Stimulated activated CD4-positive, alpha-beta T cell treated with anti-CD3 and anti-CD28 coated beads, TNF-alpha, amount 100 ng/mL, for 4 hours (primary cell): ENCODE measurements at regions not wholly inside any gene's neighbourhood (a gene's known extent, or its start where the extent isn't known, plus 50 kb on each side); places are given as distances from the start of the nearest gene placed in this dataset.
"Not testable (repeated sequence)": the region's sequence is repeated elsewhere in the genome, so short reads cannot be mapped to it uniquely, and the experiment has no call there.

Source experiments
- DNase-seq, 3 experiments: peaks; one replicate each; pipeline ENCODE4 v3.0.0-alpha.2; 2020; ENCODE audit warnings: low read depth in 3 of 3

GRCh38 chr1:70819785-70820184 lies 227.8 kb downstream of the PTGER3 start:
- no peak for DNase-seq

DNA sequence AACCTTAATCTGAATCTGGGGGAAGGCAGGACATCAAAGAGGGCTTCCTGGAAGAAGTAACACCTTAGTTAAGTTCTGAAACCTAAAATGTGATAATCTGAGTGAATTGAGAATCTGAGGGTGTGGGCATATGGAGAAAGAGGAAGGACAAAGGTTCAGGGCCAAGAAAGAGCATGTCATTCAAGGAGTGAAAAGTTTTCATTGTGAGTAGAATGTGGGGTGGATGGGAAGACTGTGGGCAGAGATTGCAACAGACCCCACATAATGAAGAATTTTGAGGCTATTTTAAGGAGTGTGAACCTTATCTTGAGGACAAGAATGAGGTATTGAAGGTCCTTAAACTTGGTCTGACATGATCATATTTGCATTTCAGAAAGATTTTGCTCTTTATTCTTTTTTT lies 227.2 kb downstream of the PTGER3 start:
- no peak for DNase-seq

DNA sequence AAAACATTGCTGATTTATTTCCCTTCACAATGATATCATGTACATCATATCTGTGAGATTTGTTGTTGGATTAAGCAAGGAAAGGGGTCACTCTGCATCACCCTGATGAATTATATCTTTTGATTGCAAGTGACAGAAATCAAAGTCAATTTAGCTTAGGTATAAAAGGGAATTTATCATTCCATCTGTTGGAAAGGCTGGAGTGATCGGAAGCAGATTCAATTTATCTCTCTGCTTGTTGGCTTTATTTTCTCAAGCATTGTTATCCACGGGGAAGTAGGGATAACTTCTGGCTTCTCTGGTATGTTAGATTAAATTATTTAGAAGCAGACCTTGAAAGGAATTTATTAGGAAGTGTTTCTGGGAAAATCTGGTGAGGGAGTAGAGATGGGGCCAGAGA lies 226.6 kb downstream of the PTGER3 start:
- DNase-seq: no peak

DNA sequence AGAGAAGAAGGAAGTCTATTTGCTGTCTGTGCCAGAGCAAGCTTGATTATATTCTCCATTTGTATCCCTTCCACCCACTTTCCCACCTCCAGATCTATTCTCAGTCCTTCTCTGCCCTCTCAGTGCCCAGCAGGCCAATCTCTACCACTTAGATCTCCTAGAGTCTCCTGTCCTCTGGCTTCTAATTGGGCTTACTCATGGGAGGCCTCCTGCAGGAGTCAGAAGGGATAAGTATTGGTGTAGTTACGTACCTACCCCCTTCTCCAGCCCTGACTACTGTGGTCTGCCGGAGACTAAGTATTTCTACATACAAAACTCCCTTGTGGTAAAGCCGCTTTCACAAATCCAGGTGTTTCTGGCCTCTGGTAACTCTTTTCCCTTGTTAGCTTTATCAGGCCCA lies 221.2 kb downstream of the PTGER3 start:
- DNase-seq: no peak

GRCh38 chr1:70827030-70827429 lies 220.6 kb downstream of the PTGER3 start:
- no peak for DNase-seq

- DNase-seq: no peak
These were observed 219.4 kb downstream of the PTGER3 start for GRCh38 chr1:70828177-70828576.

- DNase-seq: not testable (repeated sequence)
These were observed 213.3 kb downstream of the PTGER3 start for GRCh38 chr1:70834365-70834764.

GRCh38 chr1:70836456-70836855 lies 211.2 kb downstream of the PTGER3 start:
- no peak for DNase-seq

- no peak for DNase-seq
These were observed 207.2 kb downstream of the PTGER3 start for GRCh38 chr1:70840260-70840953.

- DNase-seq: no peak
These were observed 205.1 kb downstream of the PTGER3 start for GRCh38 chr1:70842562-70842961.

DNA sequence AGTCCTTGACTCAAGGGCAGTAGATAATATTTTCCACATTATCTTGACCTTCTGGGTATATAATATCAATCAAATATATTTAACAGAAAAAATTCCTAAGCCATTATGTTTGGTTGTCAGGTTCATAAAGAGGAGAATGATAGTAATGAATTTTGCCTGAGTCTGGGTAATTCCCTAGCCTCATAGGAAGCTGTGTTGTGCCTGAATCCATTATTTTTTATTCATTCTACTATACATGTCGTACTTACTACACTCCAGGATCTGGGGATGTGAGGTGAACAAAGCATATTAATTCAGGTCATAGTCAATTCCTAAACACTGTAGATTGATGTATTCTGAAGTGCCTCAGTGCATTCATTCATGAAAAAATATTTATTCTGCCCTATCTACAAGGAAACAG lies 204.2 kb downstream of the PTGER3 start:
- no peak for DNase-seq

- no peak for DNase-seq
These were observed 200.6 kb downstream of the PTGER3 start for GRCh38 chr1:70847013-70847412.

- no peak for DNase-seq
These were observed 192.4 kb downstream of the PTGER3 start for GRCh38 chr1:70855203-70855602.

DNA sequence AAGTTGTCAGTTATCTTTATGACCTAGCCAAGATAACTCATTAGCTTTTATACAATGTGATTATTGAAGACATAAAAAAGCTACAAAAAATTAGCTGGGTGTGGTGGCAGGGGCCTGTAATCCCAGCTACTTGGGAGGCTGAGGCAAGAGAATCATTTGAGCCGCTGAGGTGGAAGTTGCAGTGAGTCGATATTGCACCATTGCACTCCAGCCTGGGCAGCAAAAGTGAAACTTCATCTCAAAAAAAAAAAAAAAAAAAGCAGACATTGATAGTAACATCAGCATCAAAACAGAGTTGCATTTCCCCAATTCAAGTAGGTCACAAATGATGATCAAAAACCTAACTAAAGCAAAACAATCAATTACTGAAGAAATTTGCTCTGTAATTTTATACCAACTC lies 191.4 kb downstream of the PTGER3 start:
- DNase-seq: no peak

- DNase-seq: no peak
These were observed 184.4 kb downstream of the PTGER3 start for GRCh38 chr1:70863239-70863638.

GRCh38 chr1:70864302-70864701 lies 183.3 kb downstream of the PTGER3 start:
- no peak for DNase-seq

DNA sequence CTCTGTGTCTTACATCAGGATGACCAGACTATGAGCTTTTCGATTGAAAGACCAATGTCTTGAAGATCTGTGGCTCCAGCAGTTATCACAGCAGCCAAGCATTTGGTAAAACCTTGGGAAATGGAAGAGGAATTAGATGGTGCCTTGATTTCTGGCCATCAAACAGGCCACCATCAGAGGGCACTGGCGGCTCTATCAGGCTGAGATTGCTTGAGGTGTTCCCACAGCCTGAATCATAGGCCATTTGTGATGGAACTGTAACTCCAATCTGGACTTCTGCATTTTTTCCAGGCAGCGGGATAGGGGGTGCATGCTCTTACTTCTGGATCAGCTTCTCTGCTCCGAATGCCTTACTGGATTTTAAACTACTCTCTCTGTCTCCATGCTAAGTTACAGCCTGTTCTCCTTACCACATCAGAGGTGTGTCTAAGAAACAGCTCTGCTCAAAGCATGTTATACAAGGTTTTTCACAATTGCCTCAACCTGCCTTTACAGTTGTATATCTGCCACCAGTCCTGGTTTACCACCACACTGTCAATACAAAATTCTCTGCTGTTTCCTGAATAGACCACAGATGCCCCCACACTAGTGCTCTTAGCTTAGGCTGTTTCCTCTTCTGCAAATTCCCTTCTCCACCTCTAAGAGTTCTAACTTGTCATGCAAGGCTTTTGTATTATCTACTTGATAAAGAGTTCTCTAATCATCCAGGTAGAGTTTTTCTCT lies 180.9 kb downstream of the PTGER3 start:
- no peak for DNase-seq

DNA sequence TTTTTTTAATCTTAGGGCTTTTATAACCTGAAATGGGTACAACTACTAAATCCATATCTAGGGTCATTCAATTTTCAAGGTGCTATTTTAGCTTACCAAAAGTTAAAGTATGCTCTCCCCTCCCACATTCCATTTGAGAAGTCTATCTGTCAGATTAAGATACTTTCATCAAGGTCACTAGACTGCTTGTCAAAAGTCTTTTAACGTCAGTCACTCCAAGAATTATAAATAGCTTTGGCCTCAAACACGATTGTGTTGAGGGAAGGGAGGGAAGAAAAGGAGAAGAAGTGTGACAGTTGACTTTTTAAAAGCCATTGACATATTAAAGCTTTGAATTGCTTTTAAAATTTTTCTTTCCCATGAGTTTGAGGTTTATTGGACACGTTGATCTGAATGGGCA lies 175.8 kb downstream of the PTGER3 start:
- DNase-seq: no peak

GRCh38 chr1:70874063-70874462 lies 173.6 kb downstream of the PTGER3 start:
- DNase-seq: no peak

DNA sequence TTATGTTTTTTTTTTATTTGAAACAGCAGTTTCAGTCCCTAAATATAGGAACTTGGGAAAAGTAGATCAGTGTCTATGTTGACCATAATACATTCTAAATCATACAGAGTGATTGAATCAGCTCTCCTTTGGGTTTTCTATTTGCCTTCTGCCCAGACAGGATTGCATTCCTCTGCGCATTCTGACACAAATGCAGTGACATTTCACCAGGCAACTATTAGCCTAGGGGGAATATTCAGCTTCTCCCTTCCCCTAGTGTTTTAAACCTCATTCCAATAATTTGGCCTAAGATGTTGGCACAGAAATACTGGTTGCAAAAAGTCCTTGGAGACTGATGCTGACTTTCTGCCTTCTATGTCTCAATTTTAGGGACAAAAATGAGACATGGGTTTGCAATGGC lies 172.8 kb downstream of the PTGER3 start:
- no peak for DNase-seq

DNA sequence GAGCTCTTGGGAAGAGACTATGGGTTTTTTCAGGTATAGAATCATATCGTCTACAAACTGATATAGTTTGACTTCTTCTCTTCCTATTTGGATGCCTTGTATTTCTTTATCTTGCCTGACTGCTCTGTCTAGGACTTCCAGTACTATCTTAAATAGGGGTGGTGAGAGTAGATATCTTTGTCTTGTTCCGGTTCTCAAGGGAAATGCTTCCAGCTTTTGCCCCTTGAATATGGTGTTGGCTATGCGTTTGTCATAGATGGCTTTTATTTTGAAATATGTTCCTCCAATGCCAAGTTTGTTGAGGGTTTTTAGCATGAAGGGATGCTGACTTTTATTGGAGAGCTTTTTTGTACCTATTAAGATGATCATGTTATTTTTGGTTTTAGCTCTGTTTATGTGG lies 170.3 kb downstream of the PTGER3 start:
- no peak for DNase-seq

DNA sequence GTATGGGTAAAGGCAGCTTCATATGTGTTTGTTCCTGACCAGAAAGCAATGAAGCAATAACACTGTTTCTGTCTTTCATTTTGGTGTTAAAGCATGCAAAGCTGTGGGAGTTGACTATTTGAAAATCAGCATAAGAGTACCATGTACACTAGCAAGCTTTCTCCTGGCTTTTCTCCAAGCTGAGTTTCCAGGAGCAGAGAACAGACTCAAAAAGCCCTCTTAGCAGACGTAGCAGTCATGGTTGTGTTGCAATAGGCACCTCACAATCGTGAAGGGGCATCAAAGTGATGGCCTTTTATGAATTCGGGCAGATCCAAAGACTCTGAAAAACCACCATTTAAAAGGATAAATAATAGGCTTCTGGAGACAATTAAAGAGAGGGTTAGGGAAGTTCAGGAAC lies 159.7 kb downstream of the PTGER3 start:
- DNase-seq: no peak

- DNase-seq: no peak
These were observed 158.9 kb downstream of the PTGER3 start for GRCh38 chr1:70888722-70889121.

DNA sequence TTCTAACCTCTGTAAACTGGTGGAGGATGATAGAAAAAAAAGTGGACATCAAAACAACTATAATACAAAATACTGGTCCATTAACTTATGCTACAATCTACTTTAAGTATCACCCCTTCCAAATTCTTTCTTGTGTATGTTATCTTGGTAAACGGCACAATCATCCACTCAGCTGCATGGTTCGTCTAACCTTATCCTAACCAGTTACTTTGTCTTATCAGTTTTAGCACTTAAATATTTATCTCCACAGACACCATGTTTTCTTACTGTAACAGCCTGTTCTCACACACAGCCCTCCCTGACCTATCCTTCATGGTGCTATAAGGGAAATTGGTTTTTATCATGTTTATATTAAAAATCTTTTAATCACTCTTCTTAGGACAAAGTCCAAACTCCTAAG lies 157.2 kb downstream of the PTGER3 start:
- DNase-seq: no peak
